ENCODE measurements at regions not wholly inside any gene's neighbourhood (a gene's known extent, or its start where the extent isn't known, plus 50 kb on each side); places are given as distances from the start of the nearest gene placed in this dataset.

DNA sequence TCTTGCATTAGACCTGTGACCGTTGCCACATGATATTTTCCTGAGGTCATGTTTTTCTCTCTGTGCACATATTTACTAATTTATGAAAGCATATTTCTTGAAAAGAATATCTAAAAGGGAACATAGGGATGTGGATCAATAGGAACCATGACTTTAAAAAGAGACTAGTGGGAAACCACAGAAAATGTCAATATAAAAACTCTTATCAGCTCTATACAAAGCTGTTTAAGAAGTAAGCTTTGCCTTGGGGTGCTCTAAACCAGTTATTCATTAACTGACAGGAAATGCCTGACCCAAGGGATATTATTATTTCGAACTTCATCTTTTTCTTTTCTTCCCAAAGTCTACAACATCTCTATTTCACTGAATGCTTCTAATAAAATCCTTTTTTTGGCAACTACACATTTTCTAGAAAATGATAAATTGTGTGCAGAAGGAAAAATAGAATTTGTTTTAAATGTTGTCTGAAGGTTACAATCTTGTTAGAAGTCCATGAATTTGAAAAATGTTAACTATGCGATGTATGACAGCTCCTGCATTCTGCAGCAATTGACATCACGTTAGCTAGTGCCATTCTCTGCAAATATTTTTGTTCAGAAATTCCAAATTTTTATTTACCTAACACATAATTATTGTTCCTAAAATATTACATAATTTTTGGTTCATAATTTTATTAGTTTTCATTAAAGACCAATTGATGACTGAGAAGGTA, 345.0 kb downstream of the SLC16A7 start:
- Histone ChIP-seq H3K36me3 (ENCODE audit: control insufficient read depth, insufficient read depth, low read length) (no peaks in the 10 kb centered on the region), H3K27me3 (ENCODE audit: control insufficient read depth, insufficient read depth, low read length) (no peaks in the 10 kb centered on the region), H3K4me3 (ENCODE audit: low read depth, low read length) (no peak overlapping the region)
- no peak for DNase-seq (ENCODE audit: low read depth)
- TF ChIP-seq, protein P1, sequence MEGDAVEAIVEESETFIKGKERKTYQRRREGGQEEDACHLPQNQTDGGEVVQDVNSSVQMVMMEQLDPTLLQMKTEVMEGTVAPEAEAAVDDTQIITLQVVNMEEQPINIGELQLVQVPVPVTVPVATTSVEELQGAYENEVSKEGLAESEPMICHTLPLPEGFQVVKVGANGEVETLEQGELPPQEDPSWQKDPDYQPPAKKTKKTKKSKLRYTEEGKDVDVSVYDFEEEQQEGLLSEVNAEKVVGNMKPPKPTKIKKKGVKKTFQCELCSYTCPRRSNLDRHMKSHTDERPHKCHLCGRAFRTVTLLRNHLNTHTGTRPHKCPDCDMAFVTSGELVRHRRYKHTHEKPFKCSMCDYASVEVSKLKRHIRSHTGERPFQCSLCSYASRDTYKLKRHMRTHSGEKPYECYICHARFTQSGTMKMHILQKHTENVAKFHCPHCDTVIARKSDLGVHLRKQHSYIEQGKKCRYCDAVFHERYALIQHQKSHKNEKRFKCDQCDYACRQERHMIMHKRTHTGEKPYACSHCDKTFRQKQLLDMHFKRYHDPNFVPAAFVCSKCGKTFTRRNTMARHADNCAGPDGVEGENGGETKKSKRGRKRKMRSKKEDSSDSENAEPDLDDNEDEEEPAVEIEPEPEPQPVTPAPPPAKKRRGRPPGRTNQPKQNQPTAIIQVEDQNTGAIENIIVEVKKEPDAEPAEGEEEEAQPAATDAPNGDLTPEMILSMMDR (IDR thresholded peaks at IDR 0.05; ENCODE audit: insufficient read depth, low read length, poor library complexity, severe bottlenecking) = no peak

DNA sequence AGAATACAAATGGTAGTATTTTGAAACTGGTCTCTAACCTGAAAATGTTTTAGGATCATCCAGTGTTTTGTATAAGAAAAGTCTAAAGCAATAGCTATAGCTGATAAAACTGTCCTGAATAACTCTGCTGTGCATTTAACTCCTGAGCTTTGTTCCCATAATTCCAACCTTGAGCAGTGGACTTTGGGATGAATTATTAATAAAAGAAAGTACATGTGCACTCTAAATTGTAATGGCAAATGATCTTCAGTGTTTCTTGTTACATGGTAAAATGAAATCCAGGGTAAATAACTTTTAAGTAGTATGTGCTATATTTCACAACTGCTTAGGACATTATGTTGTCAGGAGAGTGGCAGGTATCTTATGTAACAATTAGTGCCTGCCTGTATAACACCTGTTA, 345.6 kb downstream of the SLC16A7 start:
- TF ChIP-seq, protein P1 (IDR thresholded peaks at IDR 0.05; ENCODE audit: insufficient read depth, low read length, poor library complexity, severe bottlenecking) = no peak
- H3K27me3 ChIP-seq (ENCODE audit: control insufficient read depth, insufficient read depth, low read length) = no peaks in the 10 kb centered on the region
- no peaks in the 10 kb centered on the region for H3K36me3 ChIP-seq (ENCODE audit: control insufficient read depth, insufficient read depth, low read length)
- no peak overlapping the region for H3K4me3 ChIP-seq (ENCODE audit: low read depth, low read length)
- DNase-seq (ENCODE audit: low read depth) = no peak

DNA sequence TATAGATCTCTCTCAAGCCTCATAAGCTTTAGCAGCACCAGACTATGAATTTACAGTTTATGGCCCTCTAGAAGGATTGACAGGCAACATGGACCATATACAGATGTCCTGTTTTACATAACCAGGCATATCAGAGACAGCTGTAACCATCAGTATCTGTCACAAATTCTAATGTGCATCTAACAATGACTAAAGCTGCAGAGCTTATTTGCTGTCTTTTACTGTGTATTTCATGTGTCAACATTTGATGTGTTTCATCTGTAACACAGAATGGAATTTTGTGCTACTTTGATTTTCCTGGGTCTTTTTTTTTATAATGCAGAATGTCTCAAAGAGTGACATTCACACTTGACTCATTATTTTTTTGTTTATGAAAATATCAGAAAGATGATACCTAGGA, 348.3 kb downstream of the SLC16A7 start:
- H3K36me3 ChIP-seq (ENCODE audit: control insufficient read depth, insufficient read depth, low read length) = no peaks in the 10 kb centered on the region
- no peaks in the 10 kb centered on the region for H3K27me3 ChIP-seq (ENCODE audit: control insufficient read depth, insufficient read depth, low read length)
- no peak for DNase-seq (ENCODE audit: low read depth)
- TF ChIP-seq, protein P1 (IDR thresholded peaks at IDR 0.05; ENCODE audit: insufficient read depth, low read length, poor library complexity, severe bottlenecking) = no peak
- H3K4me3 ChIP-seq (ENCODE audit: low read depth, low read length) = no peak overlapping the region

DNA sequence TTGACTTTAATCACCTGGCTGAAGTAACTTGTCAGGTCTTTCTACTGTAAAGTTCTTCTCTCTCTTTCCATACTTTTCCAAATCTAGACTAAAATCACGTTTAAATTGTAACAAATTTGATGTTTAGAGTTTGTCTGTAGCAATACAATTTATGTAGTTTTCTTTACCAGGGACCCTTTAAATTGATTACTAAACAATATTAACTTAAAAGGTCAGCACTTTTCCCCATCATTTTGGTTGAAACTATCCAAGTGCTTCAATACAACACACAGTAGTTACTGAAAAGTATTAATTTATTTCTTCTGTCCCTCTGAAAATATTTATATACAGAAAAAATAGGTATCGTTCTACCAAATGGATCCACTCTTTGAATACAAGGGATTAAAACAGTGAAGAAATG, 350.8 kb downstream of the SLC16A7 start:
- DNase-seq (ENCODE audit: low read depth) = no peak
- TF ChIP-seq, protein P1 (IDR thresholded peaks at IDR 0.05; ENCODE audit: insufficient read depth, low read length, poor library complexity, severe bottlenecking) = no peak
- H3K4me3 ChIP-seq (ENCODE audit: low read depth, low read length) = no peak overlapping the region
- no peaks in the 10 kb centered on the region for H3K36me3 ChIP-seq (ENCODE audit: control insufficient read depth, insufficient read depth, low read length)
- no peaks in the 10 kb centered on the region for H3K27me3 ChIP-seq (ENCODE audit: control insufficient read depth, insufficient read depth, low read length)

DNA sequence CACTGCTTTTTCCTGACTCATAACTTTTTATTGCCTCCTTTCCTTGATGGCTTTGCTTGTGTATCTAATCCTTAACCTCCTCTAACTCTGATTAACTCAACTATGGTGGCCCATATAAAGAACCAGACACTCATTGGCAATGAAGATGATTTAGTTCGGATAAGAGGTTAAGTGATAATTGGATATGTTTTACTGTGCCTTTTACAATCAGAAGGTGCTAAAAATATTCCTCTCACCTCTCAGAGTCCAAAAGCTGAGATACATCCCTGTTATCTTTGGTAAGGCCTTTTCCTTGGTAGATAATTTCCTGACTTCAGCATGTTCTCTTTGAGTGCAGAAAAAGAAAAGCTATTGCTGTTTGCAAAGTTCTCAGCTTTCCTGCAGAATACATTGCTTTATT, 367.7 kb downstream of the SLC16A7 start:
- H3K4me3 ChIP-seq (ENCODE audit: low read depth, low read length) = no peak overlapping the region
- H3K27me3 ChIP-seq (ENCODE audit: control insufficient read depth, insufficient read depth, low read length) = no peaks in the 10 kb centered on the region
- TF ChIP-seq, protein P1 (IDR thresholded peaks at IDR 0.05; ENCODE audit: insufficient read depth, low read length, poor library complexity, severe bottlenecking) = no peak
- no peaks in the 10 kb centered on the region for H3K36me3 ChIP-seq (ENCODE audit: control insufficient read depth, insufficient read depth, low read length)
- DNase-seq (ENCODE audit: low read depth) = no peak

DNA sequence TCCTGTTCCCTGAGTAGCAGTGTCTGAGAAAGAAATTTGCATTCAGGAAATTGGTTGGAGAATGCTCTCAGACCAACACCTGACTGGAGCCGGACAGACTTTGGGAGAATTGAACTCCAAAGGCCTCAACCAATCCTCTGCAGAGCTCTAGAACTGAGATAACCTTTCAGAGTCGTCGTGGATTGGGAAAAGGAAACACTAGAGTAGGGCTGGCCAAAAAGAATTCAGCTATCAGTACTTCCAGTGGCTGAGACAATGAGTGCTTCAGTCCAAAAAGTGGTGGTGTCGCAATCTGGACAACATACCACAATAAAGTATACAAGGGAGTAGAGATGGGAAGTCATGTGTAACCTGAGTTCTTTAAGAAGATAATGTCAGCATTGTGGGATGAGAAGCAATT, 377.1 kb downstream of the SLC16A7 start:
- peak; percentile 29 for DNase-seq (ENCODE audit: low read depth)
- Histone ChIP-seq H3K36me3 (ENCODE audit: control insufficient read depth, insufficient read depth, low read length) (no peaks in the 10 kb centered on the region), H3K4me3 (ENCODE audit: low read depth, low read length) (no peak overlapping the region), H3K27me3 (ENCODE audit: control insufficient read depth, insufficient read depth, low read length) (no peaks in the 10 kb centered on the region)
- TF ChIP-seq, protein P1 (IDR thresholded peaks at IDR 0.05; ENCODE audit: insufficient read depth, low read length, poor library complexity, severe bottlenecking) = no peak

All from kidney epithelial cell (primary cell).